Peyer's patch (tissue), 4 donors: ENCODE measurements at regions not wholly inside any gene's neighbourhood (a gene's known extent, or its start where the extent isn't known, plus 50 kb on each side); places are given as distances from the start of the nearest gene placed in this dataset.
A peak's percentile ranks its signal among the peaks of the same experiment; 100 is the strongest.
"Not testable (repeated sequence)": the region's sequence is repeated elsewhere in the genome, so short reads cannot be mapped to it uniquely, and the experiment has no call there.

Source experiments
- DNase-seq, 3 donors: peaks; one replicate each; pipeline ENCODE4 v3.0.0-alpha.2; 2017 to 2019
- H3K27ac ChIP-seq, 4 donors: fragments of 200-600 bp; sonication (generic); one replicate each; pipeline ENCODE4 v1.5.1; 2016 to 2019
- H3K27me3 ChIP-seq, 2 donors: fragments of 200-600 bp; sonication (generic); one replicate each; pipeline ENCODE4 v1.5.1; 2019
- H3K36me3 ChIP-seq, 3 donors: fragments of 200-600 bp; sonication (generic); one replicate each; pipeline ENCODE4 v1.5.1; 2016 to 2019
- H3K4me1 ChIP-seq, 4 donors: fragments of 200-600 bp; sonication (generic); one replicate each; pipeline ENCODE4 v1.5.1; 2016 to 2019
- H3K4me3 ChIP-seq, 4 donors: fragments of 200-600 bp; sonication (generic); 1 replicate in 3 of 4; 2 replicates in 1 of 4; pipeline ENCODE4 v1.5.1; 2016 to 2019; ENCODE audit warnings: mild to moderate bottlenecking in 1 of 4
- H3K9me3 ChIP-seq, 4 donors: fragments of 200-600 bp; sonication (generic); one replicate each; pipeline ENCODE4 v1.5.1; 2016 to 2019; ENCODE audit warnings: mild to moderate bottlenecking in 1 of 4
- POLR2A ChIP-seq, 2 donors: fragments of 450-650 bp; IDR thresholded peaks; one replicate each; pipeline ENCODE4 v1.5.1; 2017; ENCODE audit warnings: antibody characterized with exemption in 2 of 2, mild to moderate bottlenecking in 2 of 2, moderate library complexity in 2 of 2
- TF ChIP-seq, protein P1 (sequence below), 6 experiments: fragments of 450-650 bp in 4 of 6; fragments of 200-600 bp in 2 of 6; sonication (generic) in 1 of 6; IDR thresholded peaks; one replicate each; pipeline ENCODE4 v1.5.1; 2017 to 2019; ENCODE audit warnings: antibody characterized with exemption in 6 of 6, mild to moderate bottlenecking in 3 of 6, moderate library complexity in 1 of 6

DNA sequence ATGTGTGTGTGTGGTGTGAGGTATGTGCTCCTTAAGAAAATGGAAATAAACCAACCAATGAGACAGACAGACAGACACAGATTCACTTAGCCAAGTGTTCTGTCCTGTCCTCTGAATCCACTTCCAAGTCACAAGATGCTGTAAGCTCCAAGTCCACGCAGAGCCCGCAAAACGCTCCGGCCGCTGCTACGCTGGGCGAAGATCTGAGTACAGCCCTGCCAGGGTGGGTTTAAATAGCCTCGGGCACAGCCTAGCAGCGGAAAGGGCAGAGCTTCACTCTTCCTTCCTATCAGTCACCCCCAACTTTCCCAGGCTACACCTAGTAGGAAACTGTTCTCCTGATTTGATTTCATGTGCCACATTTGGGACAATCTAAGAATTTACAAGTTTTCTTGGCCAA lies 121.2 kb upstream of the ANKRD30BL start:
- H3K36me3 ChIP-seq: no peaks in the 10 kb centered on the region
- no peaks in the 10 kb centered on the region for H3K27me3 ChIP-seq
- H3K4me1 ChIP-seq: no peaks in the 10 kb centered on the region
- H3K9me3 ChIP-seq: no peaks in the 10 kb centered on the region
- no peak overlapping the region for H3K27ac ChIP-seq
- no peak overlapping the region for H3K4me3 ChIP-seq
- TF ChIP-seq, protein P1, sequence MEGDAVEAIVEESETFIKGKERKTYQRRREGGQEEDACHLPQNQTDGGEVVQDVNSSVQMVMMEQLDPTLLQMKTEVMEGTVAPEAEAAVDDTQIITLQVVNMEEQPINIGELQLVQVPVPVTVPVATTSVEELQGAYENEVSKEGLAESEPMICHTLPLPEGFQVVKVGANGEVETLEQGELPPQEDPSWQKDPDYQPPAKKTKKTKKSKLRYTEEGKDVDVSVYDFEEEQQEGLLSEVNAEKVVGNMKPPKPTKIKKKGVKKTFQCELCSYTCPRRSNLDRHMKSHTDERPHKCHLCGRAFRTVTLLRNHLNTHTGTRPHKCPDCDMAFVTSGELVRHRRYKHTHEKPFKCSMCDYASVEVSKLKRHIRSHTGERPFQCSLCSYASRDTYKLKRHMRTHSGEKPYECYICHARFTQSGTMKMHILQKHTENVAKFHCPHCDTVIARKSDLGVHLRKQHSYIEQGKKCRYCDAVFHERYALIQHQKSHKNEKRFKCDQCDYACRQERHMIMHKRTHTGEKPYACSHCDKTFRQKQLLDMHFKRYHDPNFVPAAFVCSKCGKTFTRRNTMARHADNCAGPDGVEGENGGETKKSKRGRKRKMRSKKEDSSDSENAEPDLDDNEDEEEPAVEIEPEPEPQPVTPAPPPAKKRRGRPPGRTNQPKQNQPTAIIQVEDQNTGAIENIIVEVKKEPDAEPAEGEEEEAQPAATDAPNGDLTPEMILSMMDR (IDR thresholded peaks at IDR 0.05): no peak
- no peak for TF ChIP-seq POLR2A (IDR thresholded peaks at IDR 0.05)
- DNase-seq: no peak

DNA sequence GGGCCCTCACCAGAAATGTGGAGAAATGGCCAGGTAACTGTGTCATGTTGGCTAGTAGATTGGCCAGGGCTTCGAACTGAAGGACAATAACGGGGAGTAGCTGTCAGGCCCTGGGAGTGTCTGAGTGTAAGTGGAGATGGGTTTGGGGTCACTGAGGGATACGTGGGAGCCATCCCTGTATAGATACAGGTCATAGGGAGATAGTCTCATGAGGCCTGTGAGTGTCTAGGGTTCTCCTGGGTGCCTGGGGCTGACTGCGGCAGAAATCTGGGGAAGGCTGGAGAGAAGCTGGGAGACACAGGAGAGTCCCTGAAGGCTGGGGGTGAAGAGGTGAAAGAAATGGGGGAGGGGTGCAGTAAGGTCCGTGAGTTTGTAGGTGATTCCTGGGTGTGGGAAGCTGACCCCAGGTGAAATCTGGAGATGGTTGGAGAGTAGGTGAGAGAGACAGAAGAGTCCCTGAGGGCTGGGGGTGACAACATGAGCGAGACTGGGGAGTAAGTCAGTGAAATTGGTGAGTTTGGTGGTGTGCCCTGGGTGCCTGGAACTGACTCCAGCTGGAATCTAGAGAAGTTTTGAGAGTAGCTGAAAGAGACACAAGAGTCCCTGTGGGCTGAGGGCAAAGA lies 124.6 kb upstream of the ANKRD30BL start:
- not testable (repeated sequence) for DNase-seq, H3K4me1 ChIP-seq, H3K4me3 ChIP-seq, H3K27me3 ChIP-seq, H3K27ac ChIP-seq, H3K9me3 ChIP-seq, H3K36me3 ChIP-seq

DNA sequence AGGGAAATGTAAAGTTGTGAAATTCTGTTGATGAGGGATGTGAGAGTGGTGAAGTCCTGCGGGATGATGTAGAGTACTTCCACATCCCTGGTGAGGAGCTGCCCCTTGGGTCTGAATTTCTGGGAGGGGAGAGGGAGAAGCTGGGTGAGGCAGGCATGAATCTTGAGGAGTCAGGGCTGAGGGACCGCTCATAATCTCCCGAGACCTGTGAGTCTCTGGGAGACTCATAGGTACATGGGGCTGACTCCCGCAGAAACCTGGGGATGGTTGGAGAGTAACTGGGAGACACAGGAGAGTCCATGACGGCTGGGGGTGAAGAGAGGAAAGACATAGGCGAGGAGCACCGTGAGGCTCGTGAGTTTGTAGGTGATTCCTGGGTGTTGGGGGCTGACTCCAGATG lies 126.2 kb upstream of the ANKRD30BL start:
- DNase-seq: peak in 1 of 3 donors; percentile 70
- not testable (repeated sequence) for H3K9me3 ChIP-seq, H3K4me1 ChIP-seq, H3K36me3 ChIP-seq, H3K27me3 ChIP-seq, H3K27ac ChIP-seq, H3K4me3 ChIP-seq

DNA sequence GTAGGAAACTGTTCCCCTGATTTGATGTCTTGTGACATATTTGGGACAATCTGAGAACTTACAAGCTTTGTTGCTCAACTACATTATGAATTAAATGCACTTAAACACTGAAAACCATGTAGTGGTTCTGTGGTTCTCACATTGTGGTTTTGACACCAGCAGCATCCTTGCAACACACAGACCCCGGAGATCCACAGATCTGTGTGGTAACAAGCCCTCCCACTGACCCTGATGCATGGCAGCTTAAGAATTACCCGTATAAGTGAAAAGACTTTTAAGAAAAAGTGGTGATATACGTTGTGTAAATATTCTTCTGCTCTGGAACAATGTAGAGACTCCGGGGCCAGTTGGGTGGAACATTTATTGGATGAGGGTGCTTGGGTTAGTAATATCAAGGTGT lies 127.4 kb upstream of the ANKRD30BL start:
- H3K27me3 ChIP-seq, H3K4me3 ChIP-seq, H3K4me1 ChIP-seq, DNase-seq, H3K36me3 ChIP-seq, H3K9me3 ChIP-seq, H3K27ac ChIP-seq: not testable (repeated sequence)

DNA sequence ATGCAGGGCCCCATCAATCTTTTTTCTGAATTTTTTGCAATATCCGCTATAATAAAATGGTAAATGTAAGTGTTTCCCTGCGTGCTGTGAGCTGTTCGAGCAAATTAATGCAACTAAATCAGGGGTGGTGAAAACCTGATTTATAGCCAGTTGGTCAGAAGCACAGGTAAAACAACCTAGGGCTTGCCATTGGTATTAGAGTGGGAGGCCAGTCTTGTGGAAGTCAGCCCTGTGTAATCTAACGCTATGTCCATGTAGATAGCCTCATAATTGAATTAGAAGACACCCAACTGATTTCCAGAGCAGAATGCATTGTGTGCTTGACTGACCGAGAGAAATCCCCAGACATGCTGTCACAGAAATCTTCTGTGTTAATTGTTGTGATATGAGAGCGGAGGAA lies 126.8 kb upstream of the GPR39 start:
- H3K4me3 ChIP-seq, H3K27me3 ChIP-seq, H3K27ac ChIP-seq, H3K36me3 ChIP-seq, H3K4me1 ChIP-seq, H3K9me3 ChIP-seq, DNase-seq: not testable (repeated sequence)

DNA sequence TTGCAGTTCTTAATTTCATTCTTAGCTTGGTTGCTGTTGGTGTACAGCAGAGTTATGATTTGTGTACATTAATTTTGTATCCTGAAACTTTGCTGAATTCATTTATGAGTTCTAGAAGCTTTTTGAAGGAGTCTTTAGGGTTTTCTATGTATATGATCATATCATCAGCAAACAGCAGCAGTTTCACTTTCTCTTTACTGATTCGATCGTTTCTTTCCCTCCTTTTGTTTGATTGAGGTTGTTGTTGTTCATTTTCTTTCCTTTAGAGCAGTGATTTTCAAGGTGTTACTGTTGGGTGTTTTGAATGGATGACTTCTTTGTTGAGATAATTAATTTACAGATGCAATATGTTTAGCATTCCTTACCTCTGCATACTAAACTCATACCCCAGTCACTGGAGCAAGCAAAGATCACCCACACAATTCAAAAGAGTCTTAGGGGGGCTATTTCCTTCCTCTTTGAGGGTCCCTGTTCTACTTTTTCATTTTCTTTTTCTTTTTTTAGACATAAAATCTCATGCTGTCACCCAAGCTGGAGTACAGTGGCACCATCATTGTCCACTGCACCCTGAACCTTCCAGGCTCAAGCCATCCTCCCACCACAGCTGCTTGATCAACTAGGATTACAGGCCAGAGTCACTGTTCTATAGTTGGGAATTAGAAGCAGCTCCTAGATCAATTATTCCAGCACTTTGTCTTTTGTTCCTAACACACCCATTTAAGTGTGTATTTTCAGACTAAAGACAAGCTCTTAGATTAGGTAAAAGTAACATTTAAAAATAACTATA lies 115.8 kb upstream of the GPR39 start:
- DNase-seq: not testable (repeated sequence)

DNA sequence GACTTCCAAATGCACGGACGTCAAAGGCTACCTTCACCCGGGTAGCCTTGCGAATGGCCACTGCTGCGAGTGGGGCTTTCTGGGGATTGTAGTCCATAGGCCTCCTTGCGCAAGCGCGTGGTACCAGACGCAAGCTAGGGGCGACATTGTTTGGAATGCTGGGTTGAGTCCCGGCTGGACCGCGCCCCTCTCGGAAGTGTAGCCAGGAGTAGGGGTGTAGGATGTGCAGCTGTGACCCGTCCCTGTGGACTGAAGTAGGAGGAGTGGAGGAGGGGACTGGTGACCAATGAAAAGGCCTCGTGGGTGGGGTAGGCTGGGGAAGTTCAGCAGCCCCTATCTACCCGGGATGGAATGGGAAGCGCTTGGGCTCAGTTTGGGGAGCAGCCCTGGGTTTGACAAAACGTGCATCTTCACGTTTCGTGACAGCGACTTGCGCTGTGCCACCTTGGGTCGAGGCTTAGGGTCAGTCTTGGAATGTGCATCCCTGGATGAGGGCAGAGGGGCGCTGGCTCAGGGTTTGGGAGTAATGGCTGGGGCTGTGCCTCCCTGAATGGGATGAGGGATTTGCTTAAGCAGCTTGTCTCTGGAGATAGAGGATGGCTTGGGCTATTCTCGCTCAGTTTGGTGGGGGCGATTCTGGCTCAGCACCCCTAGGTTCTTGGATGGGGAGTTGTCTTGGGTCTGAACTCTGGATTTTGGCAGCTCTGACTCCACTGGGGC lies 111.8 kb upstream of the GPR39 start:
- not testable (repeated sequence) for H3K9me3 ChIP-seq, H3K27ac ChIP-seq, H3K27me3 ChIP-seq, H3K36me3 ChIP-seq, H3K4me1 ChIP-seq
- peak; percentile 23 to 80 (median 61) for DNase-seq
- peak overlapping the region in 2 of 4 donors; percentile 27 to 35 for H3K4me3 ChIP-seq

More for the DNA sequence above, 115.8 kb upstream of the GPR39 start:
- not testable (repeated sequence) for H3K36me3 ChIP-seq, H3K27me3 ChIP-seq, H3K27ac ChIP-seq, H3K4me1 ChIP-seq, H3K9me3 ChIP-seq
- peak overlapping the region in 2 of 4 donors; percentile 6 to 22 for H3K4me3 ChIP-seq

DNA sequence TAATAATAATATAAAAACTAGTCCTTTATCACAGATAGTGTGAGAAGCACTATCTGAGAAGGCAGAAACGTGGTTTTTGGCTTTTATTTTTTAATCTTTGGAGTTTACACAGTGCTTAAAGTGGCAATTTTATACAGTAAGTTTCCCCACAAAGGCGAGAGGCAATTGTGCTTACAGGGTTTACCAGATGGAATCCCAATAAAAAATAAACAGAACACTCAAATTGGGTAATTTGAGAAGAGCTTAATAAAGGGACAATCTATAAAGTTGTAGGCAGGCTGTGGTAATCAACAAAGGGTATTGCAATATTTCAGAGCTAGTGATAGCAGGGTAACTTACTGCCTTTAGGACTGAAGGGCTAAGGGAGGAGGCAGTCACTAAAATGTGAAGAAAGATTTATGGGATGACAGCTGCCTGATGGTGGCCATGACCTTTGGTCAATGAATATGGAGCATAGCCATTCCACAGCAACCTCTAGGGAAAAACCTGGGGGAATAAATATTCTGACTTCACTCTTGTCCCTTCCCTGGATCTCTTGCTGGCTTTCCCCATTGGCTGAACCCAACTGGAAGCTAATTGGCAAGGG lies 108.9 kb upstream of the GPR39 start:
- H3K27ac ChIP-seq, H3K27me3 ChIP-seq, H3K9me3 ChIP-seq, DNase-seq, H3K4me3 ChIP-seq, H3K36me3 ChIP-seq, H3K4me1 ChIP-seq: not testable (repeated sequence)

DNA sequence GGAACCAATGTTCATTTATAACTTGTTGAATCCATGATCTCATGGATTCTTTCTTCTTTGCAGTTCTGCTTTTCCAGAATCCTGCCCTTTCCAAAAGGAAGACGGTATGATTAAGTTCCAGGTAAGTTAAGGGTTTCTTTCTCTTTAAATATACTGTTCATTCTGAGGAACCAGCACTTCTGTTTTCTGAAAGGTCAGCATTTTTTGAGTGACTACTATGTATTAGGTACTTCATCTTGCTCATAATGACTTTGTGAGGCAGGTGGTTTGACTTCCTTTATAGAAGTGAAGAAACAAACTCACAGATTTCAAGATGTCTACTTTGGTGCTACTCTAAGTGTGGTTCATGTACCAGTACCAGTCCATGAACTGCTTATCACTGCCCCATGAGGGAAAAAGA lies 107.4 kb upstream of the GPR39 start:
- H3K4me1 ChIP-seq, DNase-seq, H3K4me3 ChIP-seq, H3K27ac ChIP-seq, H3K36me3 ChIP-seq, H3K27me3 ChIP-seq, H3K9me3 ChIP-seq: not testable (repeated sequence)

DNA sequence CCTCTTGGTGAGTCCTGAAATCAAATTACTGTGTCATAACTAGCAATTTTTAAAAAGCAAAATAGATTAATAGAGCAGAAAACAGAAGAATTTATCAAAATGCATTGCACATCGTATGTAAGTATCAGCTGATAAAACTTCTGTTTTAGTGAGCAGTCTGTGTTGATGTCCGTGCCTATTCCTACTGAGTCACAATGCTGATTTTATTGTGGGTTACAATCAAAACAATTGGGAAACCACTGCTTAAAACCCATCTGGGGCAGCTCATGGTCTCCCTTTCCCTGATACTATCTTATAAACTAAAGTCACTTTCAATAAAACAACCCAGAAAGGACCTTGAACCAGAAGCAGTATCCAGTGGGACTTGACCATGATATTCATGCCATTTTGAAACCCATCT lies 101.1 kb upstream of the GPR39 start:
- not testable (repeated sequence) for H3K9me3 ChIP-seq, DNase-seq

DNA sequence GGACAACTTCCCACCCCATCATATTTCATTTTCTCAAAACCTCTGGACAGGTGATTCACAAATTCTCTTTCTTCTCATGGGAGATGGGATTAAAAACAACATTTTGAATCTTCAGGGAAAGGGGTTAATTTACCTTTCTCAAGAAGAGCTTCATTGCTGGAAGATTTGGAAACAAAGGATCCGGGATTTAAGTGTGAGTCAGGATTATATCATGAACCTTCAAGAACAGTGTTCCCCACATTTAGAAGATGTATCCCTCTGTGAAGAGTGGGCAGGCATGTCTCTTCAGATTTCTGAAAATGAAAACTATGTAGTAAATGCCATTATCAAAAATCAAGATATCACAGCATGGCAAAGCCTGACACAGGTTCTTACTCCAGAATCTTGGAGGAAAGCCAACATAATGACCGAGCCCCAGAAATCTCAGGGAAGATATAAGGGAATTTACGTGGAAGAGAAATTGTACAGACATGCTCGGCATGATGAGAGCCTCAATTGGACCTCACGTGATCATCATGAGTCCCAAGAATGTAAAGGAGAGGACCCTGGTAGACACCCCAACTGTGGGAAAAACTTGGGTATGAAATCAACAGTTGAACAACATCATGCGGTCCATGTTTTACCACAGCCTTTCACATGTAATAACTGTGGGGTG lies 99.5 kb upstream of the GPR39 start:
- not testable (repeated sequence) for DNase-seq, H3K27ac ChIP-seq, H3K9me3 ChIP-seq, H3K27me3 ChIP-seq, H3K36me3 ChIP-seq, H3K4me1 ChIP-seq, H3K4me3 ChIP-seq

More for the DNA sequence above, 101.1 kb upstream of the GPR39 start:
- H3K36me3 ChIP-seq, H3K4me1 ChIP-seq, H3K27ac ChIP-seq, H3K27me3 ChIP-seq, H3K4me3 ChIP-seq: not testable (repeated sequence)

DNA sequence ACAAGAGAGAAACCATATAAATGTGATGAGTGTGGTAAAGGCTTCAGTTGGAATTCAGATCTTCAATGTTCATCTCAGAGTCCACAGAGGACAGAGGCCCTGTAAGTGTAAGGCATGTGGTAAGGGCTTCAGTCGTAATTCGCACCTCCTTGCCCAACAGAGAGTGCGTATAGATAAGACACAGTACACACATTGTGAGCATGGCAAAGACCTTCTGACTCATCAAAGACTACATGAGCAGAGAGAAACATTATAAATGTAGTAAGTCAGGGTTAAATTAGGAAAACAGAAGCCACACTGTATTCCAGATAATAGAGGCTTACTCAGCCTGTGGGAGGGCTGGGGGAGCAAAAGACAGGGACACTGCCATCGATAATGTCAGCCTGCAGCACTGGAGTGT lies 98.1 kb upstream of the GPR39 start:
- not testable (repeated sequence) for H3K27ac ChIP-seq, H3K4me3 ChIP-seq, H3K4me1 ChIP-seq, H3K36me3 ChIP-seq, DNase-seq, H3K27me3 ChIP-seq, H3K9me3 ChIP-seq

DNA sequence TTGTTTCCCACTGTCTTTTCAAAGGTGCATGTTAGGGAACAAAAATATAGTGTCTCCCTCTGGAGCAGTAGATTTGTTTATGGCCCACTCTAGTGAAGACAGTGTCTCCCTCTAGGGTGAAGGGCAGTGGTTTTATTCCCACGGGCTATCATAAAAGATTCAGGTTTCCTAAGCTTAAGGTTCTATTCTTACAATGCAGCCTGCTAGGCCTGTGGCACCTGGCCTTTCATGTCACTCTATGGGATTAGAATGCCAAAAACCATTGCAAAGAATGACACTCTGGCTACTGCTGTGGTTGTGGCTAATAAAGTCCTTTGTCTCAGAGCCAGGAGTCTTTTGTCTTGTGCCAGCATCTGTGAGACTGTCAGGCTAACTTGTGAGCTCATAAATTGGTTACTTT lies 92.6 kb upstream of the GPR39 start:
- H3K27me3 ChIP-seq, H3K9me3 ChIP-seq, H3K4me1 ChIP-seq, H3K4me3 ChIP-seq, DNase-seq, H3K27ac ChIP-seq, H3K36me3 ChIP-seq: not testable (repeated sequence)
